SKM-1 (cell line): ENCODE measurements at regions not wholly inside any gene's neighbourhood (a gene's known extent, or its start where the extent isn't known, plus 50 kb on each side); places are given as distances from the start of the nearest gene placed in this dataset.

Experiments
- DNase-seq: peaks from one replicate; lab custom pipeline; 2025; ENCODE audit not compliant: unreplicated experiment; lab: John Stamatoyannopoulos, UW

DNA sequence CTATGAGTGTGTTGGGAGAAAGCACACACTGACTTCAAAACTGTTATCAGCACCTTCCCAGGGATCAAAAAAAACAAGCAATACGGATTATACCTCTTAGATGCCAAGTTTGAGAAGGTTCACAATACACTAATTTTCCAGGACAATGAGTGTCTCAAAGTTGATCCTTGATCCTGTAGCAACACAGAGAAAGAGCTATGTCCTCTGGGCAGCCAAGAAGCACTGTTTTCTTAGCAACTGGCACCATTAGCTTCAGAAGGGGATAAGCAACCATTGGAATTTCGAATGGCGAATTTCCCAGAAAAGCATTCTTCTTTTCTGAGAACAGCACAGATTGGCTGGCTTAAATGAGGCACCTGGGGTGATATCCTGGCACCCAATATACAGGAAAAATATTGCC lies 270.3 kb upstream of the RORA start:
- DNase-seq: no peak

DNA sequence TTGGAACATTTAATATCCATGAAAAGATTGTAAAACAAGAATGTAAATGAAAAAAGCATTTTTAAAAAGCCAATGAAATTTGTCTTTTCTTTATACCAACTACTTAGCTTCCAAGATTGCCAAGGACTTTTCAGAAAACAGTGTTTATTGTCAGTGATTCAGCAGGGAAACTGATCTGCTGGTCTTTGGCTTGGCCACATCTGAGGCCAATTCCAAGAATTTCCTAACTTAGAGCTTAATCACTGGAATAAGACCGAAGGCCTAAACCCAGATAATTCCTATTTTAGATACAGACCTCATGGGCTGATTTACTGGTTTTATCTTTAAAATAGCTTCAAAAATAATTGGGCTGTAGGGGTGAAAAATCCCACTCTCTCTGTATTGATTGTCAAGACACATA lies 260.5 kb upstream of the RORA start:
- DNase-seq: no peak

DNA sequence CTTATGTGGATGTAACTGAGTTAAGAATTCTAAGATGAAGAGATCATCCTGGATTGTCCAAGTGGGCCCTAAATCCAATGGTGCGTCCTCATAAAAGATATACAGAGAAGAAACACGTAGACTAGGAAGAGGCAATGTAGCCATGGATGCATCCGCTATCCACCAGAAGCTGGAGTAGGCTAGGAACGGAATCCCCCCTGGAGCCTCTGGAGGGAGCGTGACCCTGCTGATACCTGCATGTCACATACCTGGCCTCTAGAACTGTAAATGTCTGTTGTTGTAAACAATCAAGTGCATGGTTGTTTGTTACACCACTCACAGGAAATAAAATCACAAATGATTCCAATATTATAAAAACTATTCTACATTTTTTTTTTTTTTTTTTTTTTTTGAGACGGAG lies 254.5 kb upstream of the RORA start:
- no peak for DNase-seq

DNA sequence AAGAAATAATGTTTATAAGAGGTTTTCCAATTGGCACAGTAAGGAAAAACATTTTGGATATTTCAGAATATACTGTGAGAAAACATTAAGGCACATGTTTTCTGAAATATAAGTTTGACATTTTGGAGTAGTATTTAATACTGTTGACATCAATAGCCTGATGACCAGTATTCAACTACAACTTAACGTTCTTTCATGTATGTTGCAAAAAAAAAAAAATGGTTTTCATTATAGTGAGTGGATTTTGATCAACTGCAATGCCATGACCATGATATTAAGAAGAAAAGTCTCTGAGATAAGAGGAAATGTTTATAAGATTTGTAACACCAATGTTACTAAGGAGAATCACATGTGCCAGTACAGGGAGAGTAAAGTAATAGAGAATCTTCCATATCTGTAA lies 252.8 kb upstream of the RORA start:
- DNase-seq: no peak

DNA sequence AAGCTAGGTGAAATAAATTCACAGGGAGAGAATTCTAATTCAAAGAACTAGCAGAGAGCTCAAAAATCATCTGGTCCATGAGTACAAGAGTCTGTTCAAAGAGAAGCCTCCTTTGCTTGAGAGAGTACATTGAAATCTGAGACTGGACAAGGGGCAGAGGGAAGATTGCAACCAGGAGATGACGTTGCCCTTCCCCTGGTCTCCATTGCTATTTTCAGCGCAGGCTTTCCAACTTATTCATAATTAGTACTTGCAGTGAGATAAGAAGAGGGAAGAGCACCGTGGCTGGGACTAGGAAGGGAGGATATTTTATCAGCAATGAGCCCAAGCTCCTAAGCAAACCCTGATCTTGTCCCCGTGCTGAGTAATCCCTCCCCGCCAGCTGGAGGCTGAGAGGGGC lies 251.8 kb upstream of the RORA start:
- no peak for DNase-seq

DNA sequence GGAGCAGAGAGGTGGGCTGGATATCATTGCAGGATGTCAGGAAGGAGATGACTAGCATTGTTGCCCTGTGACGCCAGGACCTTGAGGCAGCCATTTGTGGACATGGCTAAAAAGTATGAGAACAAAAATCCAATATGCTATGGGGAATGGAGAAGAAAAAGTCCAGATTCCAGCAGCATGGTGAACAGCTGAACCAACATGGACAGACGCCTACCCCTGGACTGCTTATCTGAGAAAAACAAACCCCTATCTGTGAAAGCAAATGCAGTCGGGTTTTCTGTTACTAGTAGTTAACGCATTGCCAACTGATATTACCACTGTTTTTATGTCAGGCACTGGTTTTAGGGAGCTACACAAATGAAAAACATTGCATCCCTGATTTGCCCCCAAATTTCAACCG lies 251.2 kb upstream of the RORA start:
- no peak for DNase-seq

DNA sequence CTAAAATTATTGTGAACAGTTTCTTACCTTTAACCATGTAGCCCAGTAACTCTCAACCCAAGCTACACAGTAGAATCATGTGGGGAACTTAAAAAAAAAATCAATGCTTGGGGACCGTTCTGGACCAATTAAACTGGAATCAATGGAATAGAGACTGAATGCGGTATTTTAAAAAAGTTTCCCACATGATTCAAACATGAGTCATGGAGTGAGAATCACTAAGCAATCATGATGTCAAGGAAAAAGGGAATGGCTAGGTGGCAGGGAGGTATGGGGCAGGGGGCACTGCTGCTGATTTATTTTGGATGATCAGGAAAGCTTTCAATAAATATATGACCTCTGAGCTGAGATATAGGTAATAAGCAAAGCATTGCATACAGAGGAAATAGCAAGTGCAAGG lies 250.5 kb upstream of the RORA start:
- DNase-seq: no peak

DNA sequence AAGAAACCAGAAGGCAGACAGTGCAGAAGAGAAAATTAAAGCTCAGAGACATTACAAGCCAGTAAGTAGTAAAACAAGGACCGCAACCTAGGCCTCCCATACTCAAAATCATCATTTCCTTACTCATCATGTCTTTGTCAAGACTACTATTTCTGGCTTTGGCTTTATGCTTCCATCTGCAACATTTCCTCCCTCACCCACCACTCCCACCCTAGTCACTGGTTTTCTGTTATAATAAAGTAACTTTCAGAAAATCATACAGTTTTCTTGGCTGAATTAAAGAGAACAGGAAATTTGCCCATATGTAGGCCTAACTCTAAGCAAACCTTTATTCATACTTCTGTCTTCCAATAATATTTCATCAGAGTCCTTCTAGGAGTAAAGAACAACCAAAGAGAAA lies 247.6 kb upstream of the RORA start:
- no peak for DNase-seq

DNA sequence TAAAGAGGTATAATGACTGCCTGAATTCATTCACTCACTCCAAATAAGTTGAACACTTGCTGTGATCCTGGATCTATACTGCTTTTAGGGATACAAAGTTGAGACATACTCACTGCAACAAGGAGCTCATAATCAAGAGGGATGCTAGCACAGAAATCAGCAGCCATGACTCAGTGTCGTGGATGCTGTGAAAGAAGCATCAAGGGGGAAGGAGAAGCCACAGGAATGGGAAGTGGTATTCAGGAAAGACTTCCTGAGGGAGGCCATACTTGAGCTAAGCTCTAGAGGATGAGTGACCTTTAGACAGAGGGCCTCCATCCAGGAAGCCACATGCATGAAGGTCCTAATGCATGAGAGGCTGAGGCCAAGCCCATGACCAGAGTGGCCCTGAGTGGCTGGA lies 245.7 kb upstream of the RORA start:
- no peak for DNase-seq

DNA sequence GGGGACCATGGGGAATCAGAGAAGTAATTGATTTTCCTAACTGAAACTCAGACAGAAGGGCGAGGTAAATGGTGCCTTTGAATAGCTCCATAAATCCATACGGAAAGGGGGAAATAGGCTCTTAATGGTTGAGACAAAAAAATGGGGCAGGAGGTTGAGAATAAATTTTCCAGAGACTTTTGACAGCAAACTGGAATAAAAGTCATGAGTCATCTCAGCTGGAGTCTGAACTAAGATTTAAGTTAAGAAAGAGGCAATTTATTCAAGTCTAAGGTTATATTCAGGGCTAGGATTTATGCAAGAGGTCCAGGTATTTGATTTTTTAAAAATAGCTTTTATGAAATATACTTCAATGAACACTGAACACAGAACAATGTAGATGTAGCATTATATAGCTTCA lies 238.7 kb upstream of the RORA start:
- DNase-seq: no peak

DNA sequence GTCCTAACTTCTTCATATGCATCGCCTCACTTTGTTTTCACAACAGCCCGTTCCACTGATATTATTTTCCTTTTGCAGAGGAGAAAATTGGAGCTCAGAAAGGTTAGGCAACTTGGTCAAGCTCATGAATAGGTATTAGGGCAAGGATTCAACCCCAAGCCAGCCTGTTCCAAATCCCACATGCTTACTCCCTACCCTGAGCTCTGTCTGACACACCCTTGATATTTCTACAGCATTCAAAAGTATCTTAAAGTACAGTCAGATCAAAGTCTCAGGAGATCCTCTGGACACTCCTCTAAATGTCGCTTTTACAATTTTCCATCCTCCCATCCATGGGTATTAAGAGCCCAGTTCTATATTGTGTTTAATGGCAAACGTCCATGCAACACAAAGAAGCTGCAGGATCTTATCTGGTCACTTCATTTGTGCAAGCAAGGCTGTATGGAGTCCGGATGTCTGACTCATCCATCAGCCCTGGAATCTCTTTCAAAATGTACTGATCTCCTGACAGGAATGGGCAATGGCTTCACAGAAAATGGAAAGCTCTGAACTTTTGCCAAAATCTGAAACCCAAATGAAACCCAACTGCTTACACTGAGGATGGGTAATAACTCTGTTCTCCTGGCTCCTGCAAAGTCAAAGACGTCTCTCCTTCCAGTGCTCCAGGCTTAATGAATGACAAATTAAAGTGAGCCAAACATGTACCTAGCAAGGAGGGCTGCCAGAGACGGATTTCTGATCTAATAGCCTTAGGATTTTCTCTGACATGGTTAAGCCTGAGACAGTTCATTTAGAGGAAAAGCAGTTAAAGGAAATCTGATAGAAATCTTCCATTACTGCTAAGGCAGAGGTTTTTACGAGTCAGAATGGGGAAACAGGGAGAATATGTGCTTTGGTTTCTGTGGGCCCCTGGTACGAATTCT lies 230.9 kb upstream of the RORA start:
- DNase-seq: no peak

DNA sequence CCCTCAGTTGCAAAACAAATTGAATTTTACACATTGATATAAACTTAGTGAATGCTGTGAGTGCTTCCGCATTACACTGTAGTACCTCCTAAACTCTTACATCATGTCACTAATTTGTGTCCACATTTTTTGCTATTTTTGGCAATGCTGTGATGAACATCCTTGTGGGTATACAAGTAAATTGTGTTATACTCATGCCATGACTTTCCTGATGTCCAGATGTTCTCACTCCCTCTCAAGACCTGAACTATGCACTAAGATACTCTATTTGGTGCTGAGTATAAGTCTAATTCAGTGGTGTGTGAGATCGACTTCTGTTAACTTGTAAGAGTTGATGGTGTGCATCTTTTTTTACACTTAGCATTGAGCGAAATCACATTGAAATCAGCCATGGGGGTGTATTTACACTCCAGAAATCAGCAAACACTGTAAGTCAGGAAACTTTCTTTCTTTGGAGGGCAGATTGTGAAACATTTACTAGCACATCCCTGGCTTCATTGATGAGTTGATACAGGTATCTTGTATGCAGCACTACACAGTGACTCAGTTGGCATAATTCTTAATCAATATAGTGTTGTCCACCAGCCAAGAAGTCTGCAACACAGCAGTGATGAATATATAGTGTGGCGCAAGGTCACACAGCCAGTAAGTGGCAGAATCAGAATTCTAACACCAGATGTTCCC lies 228.1 kb upstream of the RORA start:
- no peak for DNase-seq

DNA sequence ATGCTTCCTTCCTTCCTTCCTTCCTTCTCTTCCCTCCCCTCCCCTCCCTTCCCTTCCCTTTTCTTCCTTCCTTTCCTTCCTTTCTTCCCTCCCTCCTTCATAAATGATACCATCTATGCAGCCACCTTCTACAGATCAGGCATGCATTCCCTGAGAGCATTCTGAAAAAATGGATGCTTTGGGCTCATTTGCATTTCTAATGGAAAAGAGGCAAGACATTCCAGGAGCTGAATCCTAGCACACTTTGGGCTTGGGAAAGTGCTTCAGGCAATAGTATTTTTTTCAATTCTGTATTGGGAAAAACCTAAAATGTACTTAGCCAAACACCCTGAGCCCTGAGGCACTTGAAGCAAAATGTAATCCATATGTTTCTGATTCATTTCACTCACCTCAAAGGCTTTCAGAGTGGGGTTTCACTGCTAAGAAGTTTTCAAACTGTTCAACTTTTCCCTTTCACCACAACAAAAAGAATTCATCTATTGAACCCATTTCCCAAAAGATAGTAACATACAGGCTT lies 220.1 kb upstream of the RORA start:
- no peak for DNase-seq

DNA sequence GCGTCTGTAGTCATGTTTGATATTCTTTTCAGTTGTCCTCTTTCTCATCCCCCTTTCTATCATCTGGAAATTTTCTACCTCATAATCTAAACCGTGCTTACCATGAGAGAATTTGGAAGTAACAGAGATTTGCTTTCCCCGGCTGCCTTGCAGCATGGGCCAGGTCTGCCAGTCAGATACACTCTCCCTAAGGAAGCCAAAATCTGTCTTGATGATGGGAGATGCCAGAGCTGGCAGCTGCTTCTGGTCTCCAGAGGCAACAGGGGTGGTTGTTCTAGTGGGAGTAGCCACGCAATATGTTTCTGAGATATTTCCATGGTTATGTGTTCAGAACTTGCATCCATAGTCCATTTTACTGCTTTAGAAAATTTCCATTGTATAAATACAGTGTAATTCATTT lies 218.9 kb upstream of the RORA start:
- DNase-seq: no peak

DNA sequence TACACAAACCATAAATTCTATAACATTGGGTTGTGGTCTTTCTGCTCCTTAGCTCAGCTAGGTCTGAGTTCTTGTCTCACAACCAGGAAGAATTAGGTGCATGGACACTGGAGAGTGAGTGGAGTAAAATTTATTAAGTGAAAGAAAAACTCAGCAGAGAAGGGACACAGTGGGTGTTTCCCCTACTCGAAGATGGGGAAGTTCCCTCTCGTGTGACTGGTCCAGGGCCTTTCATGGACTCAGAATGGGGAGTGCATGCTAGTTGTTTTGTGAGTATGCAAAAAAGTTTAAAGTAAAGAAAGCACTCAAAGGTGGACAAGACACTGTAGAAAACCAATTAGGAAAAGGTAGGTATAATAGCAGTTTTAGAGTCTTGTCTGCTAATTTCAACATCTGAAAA lies 215.5 kb upstream of the RORA start:
- no peak for DNase-seq

DNA sequence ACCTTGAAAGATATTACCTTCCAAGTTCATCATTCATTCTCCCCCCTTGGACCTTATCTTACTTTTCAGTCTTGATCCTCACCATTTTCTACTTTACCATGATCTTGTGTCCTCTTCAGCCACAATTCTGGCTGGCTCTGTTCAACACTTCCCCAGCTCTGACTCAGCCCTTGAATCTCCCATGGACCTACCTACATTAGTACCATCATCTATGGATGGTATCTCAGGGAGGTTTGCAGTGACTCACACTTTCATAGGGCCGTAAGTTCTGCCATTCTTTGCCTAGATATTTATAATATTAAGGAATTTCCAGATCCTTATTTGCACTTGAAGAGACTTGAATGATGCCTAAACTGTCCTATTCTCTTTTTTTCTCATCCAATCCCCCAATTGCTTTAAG lies 213.7 kb upstream of the RORA start:
- DNase-seq: no peak

DNA sequence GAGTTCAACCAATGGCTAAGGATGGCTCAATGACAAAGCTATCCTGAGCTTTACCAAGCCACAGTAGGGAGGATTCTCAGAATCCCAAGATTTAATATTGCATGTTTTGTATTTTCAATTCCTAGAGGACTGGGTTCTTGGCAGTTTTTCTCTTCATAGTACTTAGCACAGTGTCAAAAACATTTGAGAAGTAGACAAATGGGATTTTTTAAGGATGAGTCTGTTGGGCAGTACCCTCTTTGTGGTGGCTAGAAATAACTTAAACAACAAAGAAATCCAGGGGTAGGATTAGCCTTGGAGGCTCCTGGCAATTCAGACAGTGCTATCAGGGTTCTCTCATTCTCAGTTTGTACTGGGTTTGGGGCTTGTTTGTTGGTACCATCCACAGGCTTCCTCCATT lies 212.8 kb upstream of the RORA start:
- DNase-seq: no peak

DNA sequence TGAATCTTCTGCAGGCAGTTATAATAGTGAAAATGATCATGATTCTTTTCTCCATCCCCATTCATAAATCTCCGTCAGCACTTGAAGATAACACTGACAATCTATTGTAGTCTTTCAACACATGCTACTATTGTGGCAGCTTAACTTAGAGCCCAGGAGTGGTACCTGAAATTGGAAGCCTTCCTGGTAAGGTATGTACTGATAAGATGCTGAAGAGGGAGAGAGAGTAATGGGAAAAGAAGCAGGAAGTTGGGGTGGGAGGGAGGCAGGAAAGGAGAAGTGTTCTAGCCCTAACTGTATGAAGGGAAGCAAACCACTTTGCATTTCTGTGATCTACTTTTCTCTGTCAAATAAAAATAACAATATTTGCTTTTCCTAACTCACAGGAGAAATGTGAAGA lies 197.4 kb upstream of the RORA start:
- DNase-seq: no peak

DNA sequence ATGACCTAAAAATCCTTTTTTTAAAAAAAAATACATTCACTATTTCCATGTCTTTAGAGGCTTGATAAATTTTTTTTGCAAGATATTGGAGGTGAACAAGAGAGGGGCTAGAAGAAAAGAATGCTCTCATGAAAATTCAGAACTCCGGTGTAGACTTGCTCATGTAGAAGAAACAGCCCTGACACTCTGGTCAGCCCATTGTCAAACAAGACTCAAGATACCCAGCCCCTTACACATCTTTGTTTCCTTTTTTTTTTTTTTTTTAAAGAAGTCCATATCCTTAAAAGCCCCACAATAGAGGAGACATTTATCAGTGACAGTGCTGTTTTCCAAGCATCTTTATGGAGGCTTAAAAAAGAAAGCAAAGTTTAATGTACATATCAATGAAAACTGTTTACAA lies 196.8 kb upstream of the RORA start:
- no peak for DNase-seq

DNA sequence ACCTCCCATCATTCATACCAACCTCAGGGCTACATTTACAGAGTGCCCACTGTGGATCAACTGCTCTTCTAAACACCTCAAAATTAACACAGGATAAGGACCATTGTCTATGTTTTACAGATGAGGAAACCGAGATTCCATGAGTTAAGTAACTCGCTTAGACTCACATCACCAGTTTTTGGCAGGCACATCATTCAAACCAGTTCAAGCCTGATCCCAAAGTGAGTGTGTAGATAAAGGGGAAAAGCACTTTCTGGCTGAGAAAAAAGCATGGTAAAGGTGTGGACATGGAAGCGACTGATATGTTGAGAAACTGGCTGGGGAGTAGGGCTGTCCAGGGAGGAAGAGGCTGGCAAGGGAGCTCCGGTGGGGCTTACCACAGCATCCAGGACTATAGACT lies 193.7 kb upstream of the RORA start:
- no peak for DNase-seq

DNA sequence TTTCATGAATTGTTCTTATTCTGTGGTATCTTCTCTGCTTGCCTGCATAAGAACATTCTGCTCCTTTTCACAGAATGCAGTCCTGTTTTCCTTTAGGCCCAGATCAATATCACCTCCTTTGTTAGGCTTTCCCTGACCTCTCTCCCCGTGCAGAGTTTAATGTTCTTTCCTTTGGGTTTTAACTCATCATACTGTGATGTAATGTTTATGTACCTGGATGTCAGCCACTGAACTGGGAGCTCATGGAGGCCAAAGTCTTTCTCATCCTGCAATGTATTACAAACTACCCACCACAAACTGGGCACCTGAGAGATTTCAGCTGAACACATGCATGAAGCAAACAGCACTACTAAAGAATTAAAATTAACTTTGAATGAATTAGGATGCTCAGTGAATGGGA lies 192.8 kb upstream of the RORA start:
- DNase-seq: no peak

DNA sequence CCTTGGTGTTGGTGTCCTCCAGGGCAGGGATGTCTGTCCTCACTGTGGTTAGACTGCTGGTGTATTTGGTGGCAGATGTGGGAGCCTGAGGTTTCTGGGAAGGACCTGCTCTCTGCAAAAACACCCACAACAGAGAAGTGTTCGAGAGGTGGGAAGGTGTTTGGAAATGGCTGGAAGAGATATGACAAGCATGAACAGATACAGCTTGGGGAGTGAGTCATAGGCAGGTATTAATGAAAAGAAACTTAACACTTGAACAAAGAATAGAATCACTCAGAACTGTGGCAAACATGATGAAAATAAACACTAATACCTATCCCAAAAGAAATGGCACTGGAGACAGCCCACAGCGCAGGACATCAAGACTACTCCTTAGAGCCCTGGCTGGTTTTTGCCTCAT lies 192.4 kb upstream of the RORA start:
- no peak for DNase-seq

DNA sequence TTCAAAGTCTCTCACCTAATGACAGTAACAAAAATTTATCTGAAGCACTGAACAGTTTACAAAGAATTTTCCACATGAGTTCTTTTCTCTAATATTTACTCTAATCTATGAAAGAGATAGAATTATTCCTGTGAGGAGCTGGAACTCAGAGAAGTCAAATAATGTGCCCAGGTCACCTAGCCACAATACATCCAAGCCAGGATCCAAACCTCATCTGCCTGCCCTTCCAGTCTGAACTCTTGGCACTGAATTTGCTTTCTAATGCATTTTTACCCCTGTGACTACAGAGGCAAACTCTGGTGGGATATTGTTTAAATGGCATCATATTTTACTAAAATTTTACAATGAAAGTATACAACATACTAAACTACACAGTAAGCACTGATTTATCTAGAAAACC lies 191.4 kb upstream of the RORA start:
- DNase-seq: no peak
